ENCODE measurements at regions not wholly inside any gene's neighbourhood (a gene's known extent, or its start where the extent isn't known, plus 50 kb on each side); places are given as distances from the start of the nearest gene placed in this dataset.

DNA sequence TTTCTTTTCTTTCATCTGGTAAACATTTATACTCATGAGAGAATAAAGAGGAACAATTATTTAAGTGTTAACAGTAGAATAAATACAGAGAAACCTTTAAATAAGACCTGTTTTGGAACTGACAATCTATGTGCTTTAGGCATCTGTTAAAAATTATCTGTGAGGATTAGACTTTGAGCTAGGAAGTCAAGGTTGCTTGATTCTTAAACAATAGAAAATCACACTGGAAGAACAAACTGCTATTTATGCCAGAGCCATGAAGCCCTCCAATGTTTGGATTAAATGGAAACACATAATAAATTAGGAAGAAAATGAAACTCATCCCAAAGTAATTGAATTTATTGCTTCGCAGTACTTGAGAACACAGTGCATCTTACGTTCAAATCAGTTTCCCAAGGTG lies 207.2 kb upstream of the NPY2R start:
- no peak overlapping the region for H3K27ac ChIP-seq (ENCODE audit: low read length)
- H3K27me3 ChIP-seq (ENCODE audit: control insufficient read depth, insufficient read depth, low read length) = no peaks in the 10 kb centered on the region
- no peaks in the 10 kb centered on the region for H3K36me3 ChIP-seq (ENCODE audit: control insufficient read depth, insufficient read depth, low read length)
- no peaks in the 10 kb centered on the region for H3K9me3 ChIP-seq (ENCODE audit: control insufficient read depth, insufficient read depth, low read length)
- DNase-seq (ENCODE audit: low read depth, low spot score) = no peak
- H3K4me1 ChIP-seq (ENCODE audit: control insufficient read depth, insufficient read depth, low read length) = no peaks in the 10 kb centered on the region
- no CpG with 5 or more reads among the region's 2 CpGs for WGBS (ENCODE audit: insufficient coverage, insufficient read length)
- H3K4me3 ChIP-seq (ENCODE audit: low read length) = no peak overlapping the region

DNA sequence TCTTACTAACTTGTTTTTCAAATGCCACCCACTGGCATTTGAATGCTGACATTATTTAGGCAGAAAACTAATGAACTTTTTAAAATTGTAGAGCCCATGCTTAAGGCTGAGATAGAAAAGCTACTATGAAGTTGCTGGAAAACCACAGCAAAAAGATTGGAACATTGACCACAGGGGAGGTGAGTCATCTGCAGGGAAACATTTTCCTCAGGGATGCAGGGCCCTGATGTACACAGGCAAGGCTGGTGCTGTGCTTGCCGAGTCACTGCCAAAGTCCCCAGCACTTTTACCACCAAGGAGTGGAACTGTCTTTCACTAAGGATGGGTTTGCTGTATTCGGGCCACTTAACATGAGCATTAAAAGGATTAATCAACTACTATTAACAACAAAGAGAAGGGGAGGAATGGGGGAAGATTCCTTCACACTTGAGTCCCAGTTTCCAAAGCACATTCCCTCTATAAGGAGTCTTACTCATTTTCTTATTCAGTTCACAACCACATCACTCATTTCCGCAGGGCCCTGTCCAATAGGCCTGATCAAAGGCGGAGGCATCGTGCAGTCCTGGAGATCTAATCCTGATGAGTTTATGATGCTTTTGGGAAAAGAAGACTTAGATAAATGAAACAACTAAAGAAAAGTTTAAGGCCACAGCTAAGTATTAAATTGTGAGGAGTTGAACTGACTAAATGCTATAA lies 202.9 kb upstream of the NPY2R start:
- no CpG with 5 or more reads among the region's 5 CpGs for whole genome bisulfite sequencing (ENCODE audit: insufficient coverage, insufficient read length)
- no peaks in the 10 kb centered on the region for H3K4me1 ChIP-seq (ENCODE audit: control insufficient read depth, insufficient read depth, low read length)
- DNase-seq (ENCODE audit: low read depth, low spot score) = no peak
- no peak overlapping the region for H3K4me3 ChIP-seq (ENCODE audit: low read length)
- no peaks in the 10 kb centered on the region for H3K9me3 ChIP-seq (ENCODE audit: control insufficient read depth, insufficient read depth, low read length)
- no peaks in the 10 kb centered on the region for H3K36me3 ChIP-seq (ENCODE audit: control insufficient read depth, insufficient read depth, low read length)
- H3K27ac ChIP-seq (ENCODE audit: low read length) = no peak overlapping the region
- H3K27me3 ChIP-seq (ENCODE audit: control insufficient read depth, insufficient read depth, low read length) = no peaks in the 10 kb centered on the region

DNA sequence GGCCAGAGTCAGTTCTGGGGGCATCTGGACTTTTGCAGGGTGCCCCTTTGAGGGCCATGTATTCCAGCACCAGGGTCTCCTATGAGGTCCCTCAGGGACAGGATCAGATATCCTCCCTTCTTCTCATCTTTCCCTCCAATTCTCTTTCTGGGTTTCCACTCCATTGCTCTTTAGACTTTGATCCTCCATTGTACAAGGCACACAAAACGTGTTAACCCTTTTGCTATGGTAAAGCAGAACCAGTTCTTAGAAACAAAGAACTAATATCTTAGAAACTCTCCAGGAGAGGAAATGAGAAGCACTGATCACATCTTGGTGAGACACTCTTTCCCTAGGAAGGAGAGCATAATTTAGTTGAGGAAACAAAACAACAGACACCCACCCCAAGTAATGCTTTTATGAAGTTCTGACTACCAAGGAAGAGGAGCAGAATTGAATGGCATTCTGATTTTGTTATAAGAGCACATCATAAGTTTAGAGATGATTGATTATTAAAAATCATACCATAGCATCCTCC lies 200.7 kb upstream of the NPY2R start:
- H3K27me3 ChIP-seq (ENCODE audit: control insufficient read depth, insufficient read depth, low read length) = no peaks in the 10 kb centered on the region
- H3K4me3 ChIP-seq (ENCODE audit: low read length) = no peak overlapping the region
- DNase-seq (ENCODE audit: low read depth, low spot score) = no peak
- H3K4me1 ChIP-seq (ENCODE audit: control insufficient read depth, insufficient read depth, low read length) = no peaks in the 10 kb centered on the region
- H3K36me3 ChIP-seq (ENCODE audit: control insufficient read depth, insufficient read depth, low read length) = no peaks in the 10 kb centered on the region
- no CpG with 5 or more reads among the region's 1 CpG for WGBS (ENCODE audit: insufficient coverage, insufficient read length)
- H3K27ac ChIP-seq (ENCODE audit: low read length) = no peak overlapping the region
- H3K9me3 ChIP-seq (ENCODE audit: control insufficient read depth, insufficient read depth, low read length) = no peaks in the 10 kb centered on the region

DNA sequence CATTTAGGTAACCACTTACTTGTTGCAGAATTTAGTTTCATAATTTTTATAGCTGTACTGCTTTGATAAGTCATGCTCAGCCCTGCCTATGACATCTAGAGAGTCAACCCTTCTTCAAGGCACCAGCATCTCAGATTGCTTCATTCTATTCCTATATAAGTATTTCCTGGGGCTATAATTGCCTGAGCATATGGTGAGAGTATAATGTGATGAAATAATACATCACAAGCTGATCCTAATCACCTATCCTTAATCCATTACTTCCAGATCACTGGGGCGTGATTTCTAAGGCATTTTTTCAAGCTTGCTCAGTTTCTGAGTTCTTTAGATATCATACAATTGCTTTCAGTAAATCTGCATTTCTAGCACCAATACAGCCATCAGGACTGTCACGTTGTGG lies 200.0 kb upstream of the NPY2R start:
- Histone ChIP-seq H3K36me3 (ENCODE audit: control insufficient read depth, insufficient read depth, low read length) (no peaks in the 10 kb centered on the region), H3K27me3 (ENCODE audit: control insufficient read depth, insufficient read depth, low read length) (no peaks in the 10 kb centered on the region), H3K4me1 (ENCODE audit: control insufficient read depth, insufficient read depth, low read length) (no peaks in the 10 kb centered on the region), H3K9me3 (ENCODE audit: control insufficient read depth, insufficient read depth, low read length) (no peaks in the 10 kb centered on the region), H3K27ac (ENCODE audit: low read length) (no peak overlapping the region), H3K4me3 (ENCODE audit: low read length) (no peak overlapping the region)
- DNase-seq (ENCODE audit: low read depth, low spot score) = no peak
- WGBS (ENCODE audit: insufficient coverage, insufficient read length) = no CpG with 5 or more reads among the region's 2 CpGs

DNA sequence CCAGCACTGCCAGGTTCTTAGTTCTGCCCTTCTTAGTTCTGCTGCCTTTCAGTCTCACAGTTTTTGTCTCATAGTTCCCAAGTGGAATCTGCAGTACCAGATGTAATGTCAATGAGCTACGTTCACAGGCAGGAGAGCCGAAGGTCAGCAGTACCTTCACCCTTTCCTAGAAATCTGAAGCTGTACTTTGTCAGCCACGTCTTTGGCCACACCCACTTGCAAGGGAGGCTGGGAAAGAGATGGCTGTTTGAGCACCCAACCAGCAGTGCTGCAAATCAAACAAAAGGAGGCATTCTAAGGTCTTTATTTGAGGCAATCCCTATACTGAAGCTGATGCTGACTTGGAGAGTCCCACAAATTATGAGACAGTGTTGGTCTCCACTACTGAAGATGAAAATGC lies 199.1 kb upstream of the NPY2R start:
- Histone ChIP-seq H3K27me3 (ENCODE audit: control insufficient read depth, insufficient read depth, low read length) (no peaks in the 10 kb centered on the region), H3K4me1 (ENCODE audit: control insufficient read depth, insufficient read depth, low read length) (no peaks in the 10 kb centered on the region), H3K27ac (ENCODE audit: low read length) (no peak overlapping the region), H3K4me3 (ENCODE audit: low read length) (no peak overlapping the region), H3K9me3 (ENCODE audit: control insufficient read depth, insufficient read depth, low read length) (no peaks in the 10 kb centered on the region), H3K36me3 (ENCODE audit: control insufficient read depth, insufficient read depth, low read length) (no peaks in the 10 kb centered on the region)
- DNase-seq (ENCODE audit: low read depth, low spot score) = no peak
- WGBS (ENCODE audit: insufficient coverage, insufficient read length) = no CpG with 5 or more reads among the region's 3 CpGs

DNA sequence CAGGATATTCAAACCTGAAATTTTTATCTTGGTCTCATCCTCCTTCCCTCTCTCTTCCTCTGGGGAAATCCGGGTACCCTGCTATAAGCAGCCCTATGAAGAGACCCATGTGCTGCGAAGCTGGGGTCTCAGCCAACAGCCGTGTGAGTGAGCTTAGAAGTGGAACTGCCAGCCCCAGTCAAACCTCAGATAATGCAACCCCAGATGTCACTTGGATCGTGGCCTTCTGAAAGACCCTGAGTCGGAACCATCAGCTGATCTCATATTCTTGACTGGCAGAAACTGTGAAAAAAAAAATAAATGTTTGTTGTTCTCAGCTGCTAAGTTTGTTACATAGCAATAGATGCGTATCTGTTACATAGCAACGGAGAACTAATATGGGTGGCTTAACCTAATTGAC lies 198.1 kb upstream of the NPY2R start:
- Histone ChIP-seq H3K4me1 (ENCODE audit: control insufficient read depth, insufficient read depth, low read length) (no peaks in the 10 kb centered on the region), H3K9me3 (ENCODE audit: control insufficient read depth, insufficient read depth, low read length) (no peaks in the 10 kb centered on the region), H3K4me3 (ENCODE audit: low read length) (no peak overlapping the region), H3K27me3 (ENCODE audit: control insufficient read depth, insufficient read depth, low read length) (no peaks in the 10 kb centered on the region), H3K36me3 (ENCODE audit: control insufficient read depth, insufficient read depth, low read length) (no peaks in the 10 kb centered on the region), H3K27ac (ENCODE audit: low read length) (no peak overlapping the region)
- DNase-seq (ENCODE audit: low read depth, low spot score) = no peak
- WGBS (ENCODE audit: insufficient coverage, insufficient read length) = no CpG with 5 or more reads among the region's 7 CpGs

DNA sequence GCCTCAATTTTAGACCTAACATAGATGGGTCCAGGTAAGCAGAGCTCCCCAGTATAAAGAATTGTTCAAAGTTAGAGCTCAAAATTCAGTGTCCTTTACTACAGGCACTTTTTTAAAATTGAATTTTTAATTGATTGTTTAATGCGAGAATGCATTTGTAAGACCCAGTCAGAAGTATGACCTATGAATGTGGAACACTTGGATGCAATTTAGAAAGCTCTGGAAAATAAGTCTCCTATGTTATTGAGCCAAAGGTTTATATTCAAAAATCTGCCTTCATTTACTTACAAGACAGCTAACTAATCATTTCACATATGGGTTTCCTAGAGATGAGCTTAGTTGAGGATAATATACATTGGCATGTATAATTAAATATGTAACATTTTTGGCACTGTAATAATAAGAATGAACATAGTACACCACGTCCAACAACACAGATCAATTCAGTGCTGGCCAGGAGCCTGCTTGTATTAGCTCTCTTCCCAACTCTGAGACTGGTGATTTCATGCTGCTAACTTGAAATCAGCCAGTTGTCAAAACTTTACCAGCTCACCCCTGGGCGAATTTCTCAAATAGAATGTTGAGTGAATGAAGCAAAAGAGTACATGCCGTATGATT lies 197.2 kb upstream of the NPY2R start:
- WGBS (ENCODE audit: insufficient coverage, insufficient read length) = no CpG with 5 or more reads among the region's 4 CpGs

DNA sequence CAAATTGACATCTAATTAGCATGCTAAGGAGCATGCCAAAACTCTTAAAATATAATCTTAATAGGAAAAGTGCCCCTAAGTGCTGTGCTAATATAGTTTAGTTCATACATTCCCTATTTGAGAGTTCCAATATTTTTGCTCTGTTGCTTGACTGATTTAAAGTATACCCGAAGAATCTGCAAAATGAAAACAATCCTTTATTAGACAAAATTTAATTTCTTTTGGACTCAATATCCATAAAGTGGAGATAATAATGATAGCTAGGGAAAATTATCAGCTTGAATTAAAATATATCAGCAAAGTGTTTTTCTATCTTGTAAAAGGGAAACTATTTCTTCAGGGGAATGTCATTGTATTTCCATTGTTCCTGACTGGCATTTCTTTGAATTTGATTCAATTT lies 196.0 kb upstream of the NPY2R start:
- Histone ChIP-seq H3K27me3 (ENCODE audit: control insufficient read depth, insufficient read depth, low read length) (no peaks in the 10 kb centered on the region), H3K9me3 (ENCODE audit: control insufficient read depth, insufficient read depth, low read length) (no peaks in the 10 kb centered on the region), H3K4me3 (ENCODE audit: low read length) (no peak overlapping the region), H3K27ac (ENCODE audit: low read length) (no peak overlapping the region), H3K4me1 (ENCODE audit: control insufficient read depth, insufficient read depth, low read length) (no peaks in the 10 kb centered on the region), H3K36me3 (ENCODE audit: control insufficient read depth, insufficient read depth, low read length) (no peaks in the 10 kb centered on the region)
- no CpG with 5 or more reads among the region's 1 CpG for WGBS (ENCODE audit: insufficient coverage, insufficient read length)
- DNase-seq (ENCODE audit: low read depth, low spot score) = no peak

More for the DNA sequence above, 197.2 kb upstream of the NPY2R start:
- no peak overlapping the region for H3K4me3 ChIP-seq (ENCODE audit: low read length)
- no peak for DNase-seq (ENCODE audit: low read depth, low spot score)
- no peaks in the 10 kb centered on the region for H3K27me3 ChIP-seq (ENCODE audit: control insufficient read depth, insufficient read depth, low read length)
- H3K27ac ChIP-seq (ENCODE audit: low read length) = no peak overlapping the region
- H3K9me3 ChIP-seq (ENCODE audit: control insufficient read depth, insufficient read depth, low read length) = no peaks in the 10 kb centered on the region
- no peaks in the 10 kb centered on the region for H3K4me1 ChIP-seq (ENCODE audit: control insufficient read depth, insufficient read depth, low read length)
- no peaks in the 10 kb centered on the region for H3K36me3 ChIP-seq (ENCODE audit: control insufficient read depth, insufficient read depth, low read length)

DNA sequence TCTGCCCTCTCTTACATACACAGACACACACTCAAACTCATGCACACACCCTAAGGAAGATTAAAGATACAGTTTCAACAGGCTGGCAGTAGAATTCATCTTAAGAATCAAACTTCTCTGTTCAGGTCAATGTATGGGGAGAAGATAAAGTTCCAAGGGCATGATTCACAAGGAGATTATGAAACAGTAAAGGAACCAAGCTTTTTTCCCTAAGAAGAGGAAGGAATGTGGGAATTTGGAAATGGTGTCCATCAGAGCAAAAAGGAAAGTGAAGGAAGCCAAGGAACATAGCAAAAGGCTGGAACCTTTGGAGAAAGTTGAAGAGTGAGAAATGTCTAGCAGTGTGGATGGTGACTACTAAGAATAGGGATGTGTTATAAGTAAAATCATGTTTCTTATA lies 191.0 kb upstream of the NPY2R start:
- H3K27ac ChIP-seq (ENCODE audit: low read length) = no peak overlapping the region
- no peak overlapping the region for H3K4me3 ChIP-seq (ENCODE audit: low read length)
- DNase-seq (ENCODE audit: low read depth, low spot score) = no peak
- H3K4me1 ChIP-seq (ENCODE audit: control insufficient read depth, insufficient read depth, low read length) = no peaks in the 10 kb centered on the region
- H3K27me3 ChIP-seq (ENCODE audit: control insufficient read depth, insufficient read depth, low read length) = no peaks in the 10 kb centered on the region
- H3K9me3 ChIP-seq (ENCODE audit: control insufficient read depth, insufficient read depth, low read length) = no peaks in the 10 kb centered on the region
- no peaks in the 10 kb centered on the region for H3K36me3 ChIP-seq (ENCODE audit: control insufficient read depth, insufficient read depth, low read length)

DNA sequence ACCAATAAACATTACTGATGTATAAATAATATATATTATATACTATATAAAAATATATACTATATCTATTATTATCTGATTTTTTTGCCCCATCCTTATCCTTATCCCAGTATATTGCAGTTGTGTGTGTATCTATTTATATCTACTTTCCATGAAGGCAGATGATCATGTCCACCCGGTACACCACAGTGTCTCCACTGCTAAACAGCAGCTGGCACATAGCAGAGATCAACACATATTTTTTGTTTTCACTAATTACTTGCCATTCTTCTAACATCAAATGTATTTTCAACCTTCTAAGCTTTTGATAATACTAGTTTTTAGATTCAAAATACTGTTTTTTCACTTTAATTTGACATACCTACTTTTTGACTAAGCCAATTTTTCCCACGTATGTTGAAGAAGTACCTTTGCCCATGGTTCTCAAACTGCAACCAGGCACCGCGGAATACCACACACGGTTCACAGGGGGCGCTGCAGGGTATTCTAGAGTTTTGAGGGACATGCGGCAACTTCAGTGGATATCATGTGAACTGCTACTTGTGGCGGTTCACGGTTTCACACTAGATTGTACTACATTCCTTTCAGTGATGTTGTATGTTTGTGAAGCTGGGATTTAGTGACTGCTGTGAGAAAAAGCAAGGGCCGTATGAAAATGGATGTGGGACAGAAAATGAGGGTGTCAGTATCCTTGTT lies 182.5 kb upstream of the NPY2R start:
- no peaks in the 10 kb centered on the region for H3K27me3 ChIP-seq (ENCODE audit: control insufficient read depth, insufficient read depth, low read length)
- H3K27ac ChIP-seq (ENCODE audit: low read length) = no peak overlapping the region
- H3K4me3 ChIP-seq (ENCODE audit: low read length) = no peak overlapping the region
- H3K9me3 ChIP-seq (ENCODE audit: control insufficient read depth, insufficient read depth, low read length) = no peaks in the 10 kb centered on the region
- H3K4me1 ChIP-seq (ENCODE audit: control insufficient read depth, insufficient read depth, low read length) = no peaks in the 10 kb centered on the region
- WGBS (ENCODE audit: insufficient coverage, insufficient read length) = no CpG with 5 or more reads among the region's 10 CpGs
- no peaks in the 10 kb centered on the region for H3K36me3 ChIP-seq (ENCODE audit: control insufficient read depth, insufficient read depth, low read length)
- DNase-seq (ENCODE audit: low read depth, low spot score) = peak; percentile 74

All from iPS DF 6.9 (cell line).